H4 (cell line): ENCODE measurements at regions not wholly inside any gene's neighbourhood (a gene's known extent, or its start where the extent isn't known, plus 50 kb on each side); places are given as distances from the start of the nearest gene placed in this dataset.
A peak's percentile ranks its signal among the peaks of the same experiment; 100 is the strongest.

Source experiments
- DNase-seq: peaks from one replicate; pipeline ENCODE4 v3.0.0-alpha.2; 2015; ENCODE audit warnings: low spot score

DNA sequence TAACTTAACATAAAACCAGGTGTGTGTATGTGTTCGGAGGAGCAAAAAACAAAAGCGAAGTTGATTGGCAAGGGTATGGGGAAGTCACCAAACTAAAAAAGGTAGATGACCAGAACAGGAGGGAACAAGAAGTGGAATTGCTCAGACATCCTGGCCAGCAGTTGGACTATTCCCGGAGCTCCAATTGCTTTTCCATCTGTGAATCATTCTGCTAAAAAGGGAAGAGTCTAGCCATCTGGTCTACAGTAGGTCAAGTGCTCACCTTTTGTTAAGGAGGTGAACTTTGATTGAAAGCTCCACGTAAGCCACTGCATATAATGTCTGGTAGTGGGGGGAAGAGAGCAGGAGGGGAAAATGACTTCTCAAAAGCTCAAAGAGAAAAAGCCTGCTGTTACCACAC, 50.0 kb upstream of the BET1 start:
- DNase-seq: no peak

GRCh38 chr7:94055963-94056362, 51.8 kb upstream of the BET1 start:
- DNase-seq: no peak

DNA sequence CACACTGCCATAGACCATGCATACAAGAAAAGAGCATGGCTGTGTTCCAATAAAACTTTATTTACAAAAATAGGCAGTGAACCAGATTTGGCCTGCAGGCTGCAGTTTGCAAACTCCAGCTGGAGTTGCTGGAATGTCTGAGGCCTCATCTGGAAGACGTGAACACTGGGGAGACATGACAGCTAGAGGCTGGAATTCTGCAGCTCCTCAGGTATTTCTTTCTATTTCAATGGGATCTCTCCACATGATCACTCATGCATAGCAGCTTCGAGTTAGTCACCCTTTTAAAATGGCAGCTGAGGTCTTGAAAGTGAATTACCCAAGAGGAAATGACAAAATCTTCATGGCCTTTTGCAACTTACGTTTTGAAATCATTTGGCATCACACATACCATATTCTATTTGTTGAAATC, 52.6 kb upstream of the BET1 start:
- DNase-seq: peak; percentile 87

- no peak for DNase-seq
Measured at GRCh38 chr7:94057955-94058354, 53.8 kb upstream of the BET1 start.

GRCh38 chr7:94059746-94060145, 55.6 kb upstream of the BET1 start:
- peak; percentile 68 for DNase-seq

GRCh38 chr7:94060752-94061151, 56.6 kb upstream of the BET1 start:
- DNase-seq: peak; percentile 40

DNA sequence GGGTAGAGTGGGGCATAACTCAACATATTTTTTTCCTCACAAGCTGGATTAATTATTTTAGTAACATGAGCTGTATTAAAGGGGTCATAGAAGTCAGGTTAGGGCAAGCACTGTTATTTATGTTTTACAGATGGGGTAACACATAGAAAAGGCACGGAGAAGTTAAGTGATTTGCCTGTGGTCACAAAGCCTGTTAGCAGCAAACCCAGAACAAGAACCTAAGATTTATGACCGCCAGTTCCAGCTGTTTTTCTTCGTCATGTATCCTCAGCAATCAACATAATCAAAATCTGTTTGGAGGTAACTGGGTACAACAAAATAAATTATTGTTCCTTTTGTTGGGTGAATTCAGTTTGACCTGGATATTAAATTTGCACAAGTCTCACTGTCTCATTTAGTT, 57.2 kb upstream of the BET1 start:
- no peak for DNase-seq

DNA sequence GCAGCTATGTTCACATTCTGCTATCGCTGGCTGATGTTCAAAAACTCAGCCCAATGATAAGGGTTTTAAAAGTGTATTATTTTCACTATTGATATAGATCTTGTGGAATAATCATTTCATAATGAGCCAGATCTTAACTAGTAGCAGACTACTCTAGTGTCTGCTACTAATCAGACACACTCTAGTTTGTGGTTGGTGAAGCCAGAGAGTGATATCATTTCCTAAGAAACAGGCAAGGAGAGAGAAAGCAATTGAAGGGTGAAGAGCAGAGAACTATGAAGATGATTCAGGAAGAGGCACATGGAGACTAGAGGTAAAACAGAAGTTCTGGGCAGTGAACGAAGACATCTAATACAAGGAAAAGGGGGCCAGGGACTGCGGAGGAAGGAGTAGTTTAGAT, 58.2 kb upstream of the BET1 start:
- no peak for DNase-seq

GRCh38 chr7:94064541-94065191, 60.5 kb upstream of the BET1 start:
- no peak for DNase-seq

- DNase-seq: no peak
Measured at GRCh38 chr7:94067047-94067446, 62.9 kb upstream of the BET1 start.

GRCh38 chr7:94067506-94067905, 63.4 kb upstream of the BET1 start:
- DNase-seq: no peak

- DNase-seq: no peak
Measured at GRCh38 chr7:94069162-94069739, 65.1 kb upstream of the BET1 start.

- DNase-seq: no peak
Measured at GRCh38 chr7:94080551-94080950, 76.4 kb upstream of the BET1 start.

- DNase-seq: no peak
Measured at GRCh38 chr7:94082126-94082525, 78.0 kb upstream of the BET1 start.

DNA sequence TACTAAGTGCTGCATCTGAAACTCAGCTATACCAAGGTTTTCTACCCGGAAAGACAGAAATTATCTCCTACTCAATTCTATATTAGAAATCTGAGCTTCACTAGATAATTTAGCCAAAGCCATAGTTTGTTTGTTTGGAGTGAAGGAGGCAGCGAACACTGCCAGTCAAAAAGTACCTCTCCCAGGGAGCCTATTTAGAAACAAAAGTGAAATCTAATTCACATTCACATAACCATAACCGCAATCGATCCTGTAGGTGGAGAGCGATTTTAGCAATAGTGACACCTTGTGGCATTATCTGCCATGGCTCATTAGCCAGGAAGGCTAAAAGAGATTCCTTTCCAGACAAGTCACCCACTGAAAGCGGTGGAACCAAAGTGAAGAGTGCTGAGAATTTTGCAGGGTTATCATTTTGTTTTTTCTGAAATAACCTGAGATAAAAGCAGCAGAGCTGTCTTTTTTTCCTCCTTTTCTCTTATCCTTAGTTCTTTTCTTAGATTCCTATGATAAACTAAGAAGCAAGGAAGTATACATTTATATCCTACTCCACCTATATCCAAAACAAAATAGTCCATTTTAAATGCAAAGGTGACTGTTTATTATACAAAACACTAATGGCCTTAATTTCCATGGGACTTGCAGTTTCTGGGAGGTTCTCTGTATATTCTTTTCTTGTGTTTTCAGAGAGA, 83.7 kb upstream of the BET1 start:
- DNase-seq: peak; percentile 75

GRCh38 chr7:94088560-94088959, 84.4 kb upstream of the BET1 start:
- DNase-seq: no peak

DNA sequence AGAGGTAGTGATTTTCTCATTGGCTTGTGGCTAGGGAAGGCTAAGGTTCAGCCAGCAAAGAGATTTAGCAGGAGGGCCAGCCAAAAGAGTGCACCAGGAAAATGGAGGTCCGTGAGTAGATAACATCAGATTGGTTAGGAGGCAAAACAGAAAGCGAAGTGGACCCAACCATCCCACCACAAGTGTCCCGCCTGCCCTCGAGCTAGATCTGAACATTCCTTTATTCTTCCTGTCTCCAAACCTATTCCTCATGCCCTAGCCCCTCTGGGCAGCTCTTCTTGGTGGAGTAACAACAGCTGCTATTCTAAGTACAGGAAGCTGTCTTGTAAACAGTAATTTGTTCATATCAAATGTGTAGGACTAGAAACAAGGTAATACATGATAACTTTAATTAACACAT, 85.7 kb upstream of the BET1 start:
- DNase-seq: no peak

- DNase-seq: no peak
Measured at GRCh38 chr7:94092980-94093379, 88.8 kb upstream of the BET1 start.

- DNase-seq: no peak
Measured at GRCh38 chr7:94094298-94094697, 90.1 kb upstream of the BET1 start.

- DNase-seq: no peak
Measured at GRCh38 chr7:94095316-94096009, 91.3 kb upstream of the BET1 start.

GRCh38 chr7:94099679-94100078, 95.5 kb upstream of the BET1 start:
- DNase-seq: no peak

DNA sequence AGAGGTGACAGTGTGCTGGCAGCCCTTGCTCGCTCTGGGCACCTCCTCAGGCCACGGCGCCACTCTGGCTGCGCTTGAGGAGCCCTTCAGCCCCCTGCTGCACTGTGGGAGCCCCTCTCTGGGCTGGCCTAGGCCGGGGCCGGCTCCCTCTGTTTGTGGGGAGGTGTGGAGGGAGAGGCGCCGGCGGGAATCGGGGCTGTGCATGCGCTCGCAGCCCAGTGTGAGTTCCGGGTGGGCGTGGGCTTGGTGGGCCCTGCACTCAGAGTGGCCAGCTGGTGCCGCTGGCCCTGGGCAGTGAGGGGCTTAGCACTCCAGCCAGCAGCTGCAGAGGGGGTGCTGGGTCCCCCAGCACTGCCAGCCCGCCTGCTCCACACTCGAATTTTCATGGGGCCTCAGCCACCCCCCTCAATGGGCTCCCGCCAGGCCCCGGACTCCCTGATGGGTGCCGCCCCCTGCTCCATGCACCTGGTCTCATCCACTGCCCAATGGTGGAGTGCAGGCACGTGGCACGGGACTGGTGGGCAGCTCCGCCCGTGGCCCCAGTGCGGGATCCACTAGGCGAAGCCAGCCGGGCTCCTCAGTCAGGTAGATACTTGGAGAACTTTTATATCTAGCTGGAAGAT, 96.7 kb upstream of the BET1 start:
- DNase-seq: no peak
